Ovary (tissue), 7 donors: ENCODE measurements at regions not wholly inside any gene's neighbourhood (a gene's known extent, or its start where the extent isn't known, plus 50 kb on each side); places are given as distances from the start of the nearest gene placed in this dataset.
"Not testable (repeated sequence)": the region's sequence is repeated elsewhere in the genome, so short reads cannot be mapped to it uniquely, and the experiment has no call there.

ENCODE experiments used
- DNase-seq, 5 donors: peaks; one replicate each; pipeline ENCODE4 v3.0.0-alpha.2; 2019 to 2020
- H3K27ac ChIP-seq, 2 donors: fragments of 200-600 bp; one replicate each; pipeline versions ENCODE4 v1.5.1 to v1.8.0; 2019 to 2022
- H3K27me3 ChIP-seq: fragments of 200-600 bp; one replicate; pipeline ENCODE4 v1.8.0; 2022
- H3K36me3 ChIP-seq: fragments of 200-600 bp; sonication (generic); one replicate; pipeline ENCODE4 v1.5.1; 2019
- H3K4me1 ChIP-seq: one replicate; pipeline ENCODE4 v1.8.1; 2013; ENCODE audit warnings: mild to moderate bottlenecking, moderate library complexity; ENCODE audit not compliant: insufficient read depth
- H3K4me3 ChIP-seq: fragments of 200-600 bp; sonication (generic); one replicate; pipeline ENCODE4 v1.5.1; 2017
- H3K9me3 ChIP-seq, 2 donors: fragments of 200-600 bp in 1 of 2; sonication (generic) in 1 of 2; one replicate each; pipeline versions ENCODE4 v1.5.1 to v1.8.1; 2013 to 2019; ENCODE audit warnings: mild to moderate bottlenecking in 1 of 2, moderate library complexity in 1 of 2
- CTCF ChIP-seq, 3 donors: fragments of 450-650 bp in 2 of 3; fragments of 200-600 bp in 1 of 3; IDR thresholded peaks; one replicate each; pipeline versions ENCODE4 v1.5.1 to v1.8.0; 2016 to 2022; ENCODE audit warnings: antibody characterized with exemption in 3 of 3, mild to moderate bottlenecking in 1 of 3
- EP300 ChIP-seq: sonication (generic); formaldehyde crosslinking; IDR thresholded peaks from one replicate; pipeline ENCODE4 v1.6.1; 2017; ENCODE audit warnings: antibody characterized with exemption
- POLR2A ChIP-seq: fragments of 450-650 bp; IDR thresholded peaks from one replicate; pipeline ENCODE4 v1.6.1; 2017; ENCODE audit warnings: antibody characterized with exemption, mild to moderate bottlenecking, moderate library complexity
- WGBS, 3 donors: extraction: QIAGEN DNeasy Blood & Tissue Kit in 1 of 3; methylation state at CpG; one replicate each; pipeline versions ENCODE4 v1.1.5 to v1.1.7; 2013 to 2017; 5-methylcytosine and 5-hydroxymethylcytosine counted together
- intact Hi-C, 4 donors: fragments of 100-400 bp; cut with DNase I; formaldehyde crosslinking; loops; one replicate each; pipeline versions ENCODE4 v1.11.0 to v1.15.1; 2022 to 2023
- donor health status: DM: no; HTN: no; CAD: no; lungs with moderate emphysema.
- donor health status: DM: no; HTN: no; CAD: no.
- donor health status: Bipolar disorder and iron deficiency.
- donor health status: DM: no; HTN: no; CAD: no.
- donor health status: DM: yes; HTN: yes; CAD: no.

- Histone ChIP-seq H3K27ac (no peak overlapping the region), H3K4me1 (no peaks in the 10 kb centered on the region), H3K4me3 (no peak overlapping the region), H3K27me3 (no peaks in the 10 kb centered on the region), H3K9me3 (no peaks in the 10 kb centered on the region), H3K36me3 (no peaks in the 10 kb centered on the region)
- TF ChIP-seq EP300 = no peak
- TF ChIP-seq POLR2A = no peak
- TF ChIP-seq CTCF (IDR thresholded peaks at IDR 0.05) = no peak
- 84 to 98% (median 96%) methylated on average over 2 of the region's 2 CpGs for WGBS, 3 donors
- no peak for DNase-seq
- intact Hi-C loops = no loop called here
These were observed 408.4 kb upstream of the EMCN start for GRCh38 chr4:100926039-100926717.

- Histone ChIP-seq H3K36me3 (no peaks in the 10 kb centered on the region), H3K27me3 (no peaks in the 10 kb centered on the region), H3K4me1 (no peaks in the 10 kb centered on the region), H3K9me3 (no peaks in the 10 kb centered on the region), H3K27ac (no peak overlapping the region), H3K4me3 (no peak overlapping the region)
- intact Hi-C loops = no loop called here
- 82 to 87% (median 83%) methylated on average over 6 of the region's 6 CpGs for WGBS, 3 donors
- no peak for DNase-seq
- no peak for TF ChIP-seq POLR2A
- no peak for TF ChIP-seq EP300
- TF ChIP-seq CTCF (IDR thresholded peaks at IDR 0.05) = no peak
These were observed 395.9 kb upstream of the EMCN start for GRCh38 chr4:100913685-100914084.

GRCh38 chr4:100908540-100908939 is 390.7 kb upstream of the EMCN start:
- no peak for DNase-seq
- intact Hi-C loops = no loop called here
- Histone ChIP-seq H3K9me3 (no peaks in the 10 kb centered on the region), H3K27me3 (no peaks in the 10 kb centered on the region), H3K4me3 (no peak overlapping the region), H3K36me3 (no peaks in the 10 kb centered on the region), H3K4me1 (no peaks in the 10 kb centered on the region), H3K27ac (no peak overlapping the region)
- 66 to 79% (median 67%) methylated on average over 3 of the region's 3 CpGs for WGBS, 3 donors
- TF ChIP-seq CTCF (IDR thresholded peaks at IDR 0.05) (no peak), POLR2A (no peak), EP300 (no peak)

DNA sequence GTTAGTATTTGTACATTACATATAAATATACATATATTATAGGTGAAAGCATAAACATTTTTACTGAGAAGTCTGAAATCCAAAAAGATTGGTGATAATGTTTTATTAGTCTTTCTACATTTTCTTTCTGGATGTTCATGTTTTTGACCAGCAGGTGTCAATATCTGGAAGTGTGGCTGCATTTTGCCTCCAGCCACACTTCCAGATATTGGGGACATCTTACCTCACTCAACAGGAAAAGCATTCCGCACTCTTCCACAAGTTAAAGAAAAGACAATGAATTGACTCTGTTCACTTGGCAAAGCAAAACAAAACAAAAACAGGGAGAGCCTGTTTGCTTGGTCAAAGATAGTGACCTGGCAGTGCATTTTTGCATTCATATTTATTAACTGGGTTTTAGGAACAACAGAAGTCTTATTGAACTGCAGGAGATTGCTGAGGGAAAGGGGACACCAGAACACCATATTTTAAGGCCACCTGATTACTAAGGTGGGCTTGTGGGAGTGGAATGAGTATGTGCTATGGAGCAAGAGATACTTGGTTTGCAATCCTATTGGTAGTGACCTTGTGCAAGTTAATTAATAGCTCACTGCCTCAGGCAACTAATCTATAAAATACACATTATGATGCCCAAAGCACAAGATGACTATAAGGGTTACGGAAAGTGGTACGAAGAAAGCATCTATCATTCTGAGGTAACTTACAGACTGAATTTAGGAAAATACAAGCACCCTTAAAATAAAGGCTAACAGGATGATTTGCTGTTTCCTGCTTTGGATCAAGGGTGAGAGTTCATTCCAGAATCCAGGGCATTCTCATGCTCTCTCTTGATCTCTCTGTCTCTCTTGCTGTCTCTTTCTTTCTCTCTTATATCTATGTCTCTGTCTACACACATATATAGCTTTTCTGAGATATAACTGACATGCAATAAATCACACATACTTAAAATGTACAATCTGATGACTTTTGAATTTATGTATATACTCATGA is 389.9 kb upstream of the EMCN start:
- no peaks in the 10 kb centered on the region for H3K27me3 ChIP-seq
- TF ChIP-seq POLR2A = no peak
- no peak overlapping the region for H3K27ac ChIP-seq
- no peaks in the 10 kb centered on the region for H3K36me3 ChIP-seq
- no peak for DNase-seq
- no peak overlapping the region for H3K4me3 ChIP-seq
- no peaks in the 10 kb centered on the region for H3K9me3 ChIP-seq
- intact Hi-C loops = no loop called here
- no peaks in the 10 kb centered on the region for H3K4me1 ChIP-seq
- 48 to 84% (median 69%) methylated on average over 3 of the region's 3 CpGs for WGBS, 3 donors

GRCh38 chr4:100906973-100907372 is 389.2 kb upstream of the EMCN start:
- Histone ChIP-seq H3K4me3 (no peak overlapping the region), H3K4me1 (no peaks in the 10 kb centered on the region), H3K27me3 (no peaks in the 10 kb centered on the region), H3K36me3 (no peaks in the 10 kb centered on the region), H3K27ac (no peak overlapping the region), H3K9me3 (no peaks in the 10 kb centered on the region)
- intact Hi-C loops = no loop called here
- TF ChIP-seq POLR2A = no peak
- TF ChIP-seq CTCF (IDR thresholded peaks at IDR 0.05) = no peak
- no peak for TF ChIP-seq EP300
- DNase-seq = no peak
- WGBS, 3 donors = 75 to 85% (median 83%) methylated on average over 3 of the region's 3 CpGs

- H3K36me3 ChIP-seq, H3K27me3 ChIP-seq, H3K4me3 ChIP-seq, H3K4me1 ChIP-seq, DNase-seq, H3K27ac ChIP-seq, intact Hi-C loops, H3K9me3 ChIP-seq: not testable (repeated sequence)
- 92 to 97% (median 96%) methylated on average over 5 of the region's 5 CpGs for WGBS, 3 donors
These were observed 383.1 kb upstream of the EMCN start for GRCh38 chr4:100900945-100901344.
